Lower leg skin (tissue), 3 donors: ENCODE measurements at regions not wholly inside any gene's neighbourhood (a gene's known extent, or its start where the extent isn't known, plus 50 kb on each side); places are given as distances from the start of the nearest gene placed in this dataset.

Source experiments
- CTCF ChIP-seq, 3 donors: fragments of 450-650 bp; IDR thresholded peaks; one replicate each; pipeline ENCODE4 v1.5.1; 2016; ENCODE audit warnings: antibody characterized with exemption in 3 of 3, mild to moderate bottlenecking in 3 of 3, moderate library complexity in 2 of 3
- POLR2A ChIP-seq, 2 donors: fragments of 450-650 bp; IDR thresholded peaks; one replicate each; pipeline ENCODE4 v1.6.1; 2016 to 2017; ENCODE audit warnings: antibody characterized with exemption in 2 of 2, mild to moderate bottlenecking in 1 of 2, moderate library complexity in 1 of 2

- no peak for TF ChIP-seq CTCF (IDR thresholded peaks at IDR 0.05)
- TF ChIP-seq POLR2A (IDR thresholded peaks at IDR 0.05) = no peak
Observed at GRCh38 chr11:116309446-116309845, 463.3 kb downstream of the BUD13 start.
